ENCODE measurements at regions not wholly inside any gene's neighbourhood (a gene's known extent, or its start where the extent isn't known, plus 50 kb on each side); places are given as distances from the start of the nearest gene placed in this dataset.

DNA sequence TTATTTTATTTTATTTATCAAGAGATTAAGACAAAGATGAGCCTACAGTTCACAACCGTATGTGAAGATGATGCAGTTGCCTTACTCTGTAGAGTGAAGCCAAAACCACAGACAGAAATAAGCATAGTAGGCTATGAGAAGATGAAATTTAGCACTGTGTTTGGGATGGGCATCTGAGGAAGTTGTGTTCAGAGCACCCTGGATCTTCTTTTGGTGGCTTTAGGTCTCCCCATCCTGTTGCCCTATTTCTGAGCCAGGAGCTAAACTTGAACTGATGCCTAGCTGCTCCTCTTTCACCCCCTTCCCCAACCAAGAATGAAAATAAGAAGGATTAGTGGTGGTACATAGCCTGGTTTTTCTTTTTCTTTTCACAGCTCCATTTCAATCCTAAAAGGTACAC, 328.1 kb upstream of the TBL1XR1 start:
- no peaks in the 10 kb centered on the region for H3K27me3 ChIP-seq
- 94 to 99% (median 97%) methylated on average over 1 of the region's 1 CpG for WGBS, 4 donors
- no peak for ATAC-seq
- no peak for DNase-seq
- H3K27ac ChIP-seq: no peak overlapping the region
- H3K9me3 ChIP-seq: no peaks in the 10 kb centered on the region
- TF ChIP-seq, protein P1, sequence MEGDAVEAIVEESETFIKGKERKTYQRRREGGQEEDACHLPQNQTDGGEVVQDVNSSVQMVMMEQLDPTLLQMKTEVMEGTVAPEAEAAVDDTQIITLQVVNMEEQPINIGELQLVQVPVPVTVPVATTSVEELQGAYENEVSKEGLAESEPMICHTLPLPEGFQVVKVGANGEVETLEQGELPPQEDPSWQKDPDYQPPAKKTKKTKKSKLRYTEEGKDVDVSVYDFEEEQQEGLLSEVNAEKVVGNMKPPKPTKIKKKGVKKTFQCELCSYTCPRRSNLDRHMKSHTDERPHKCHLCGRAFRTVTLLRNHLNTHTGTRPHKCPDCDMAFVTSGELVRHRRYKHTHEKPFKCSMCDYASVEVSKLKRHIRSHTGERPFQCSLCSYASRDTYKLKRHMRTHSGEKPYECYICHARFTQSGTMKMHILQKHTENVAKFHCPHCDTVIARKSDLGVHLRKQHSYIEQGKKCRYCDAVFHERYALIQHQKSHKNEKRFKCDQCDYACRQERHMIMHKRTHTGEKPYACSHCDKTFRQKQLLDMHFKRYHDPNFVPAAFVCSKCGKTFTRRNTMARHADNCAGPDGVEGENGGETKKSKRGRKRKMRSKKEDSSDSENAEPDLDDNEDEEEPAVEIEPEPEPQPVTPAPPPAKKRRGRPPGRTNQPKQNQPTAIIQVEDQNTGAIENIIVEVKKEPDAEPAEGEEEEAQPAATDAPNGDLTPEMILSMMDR (IDR thresholded peaks at IDR 0.05): no peak
- TF ChIP-seq POLR2A (IDR thresholded peaks at IDR 0.05): no peak
- intact Hi-C loops (cut with DNase I): loop anchor here in 1 of 10 donors (5.0 kb wide), 1 partner anchor 67 kb away; no protein-coding TSS in a partner anchor
- no peak overlapping the region for H3K4me3 ChIP-seq
- peaks cover 0 to 15% (median 0%) of the 10 kb centered on the region in 12 donors for H3K4me1 ChIP-seq
- H3K36me3 ChIP-seq: no peaks in the 10 kb centered on the region

DNA sequence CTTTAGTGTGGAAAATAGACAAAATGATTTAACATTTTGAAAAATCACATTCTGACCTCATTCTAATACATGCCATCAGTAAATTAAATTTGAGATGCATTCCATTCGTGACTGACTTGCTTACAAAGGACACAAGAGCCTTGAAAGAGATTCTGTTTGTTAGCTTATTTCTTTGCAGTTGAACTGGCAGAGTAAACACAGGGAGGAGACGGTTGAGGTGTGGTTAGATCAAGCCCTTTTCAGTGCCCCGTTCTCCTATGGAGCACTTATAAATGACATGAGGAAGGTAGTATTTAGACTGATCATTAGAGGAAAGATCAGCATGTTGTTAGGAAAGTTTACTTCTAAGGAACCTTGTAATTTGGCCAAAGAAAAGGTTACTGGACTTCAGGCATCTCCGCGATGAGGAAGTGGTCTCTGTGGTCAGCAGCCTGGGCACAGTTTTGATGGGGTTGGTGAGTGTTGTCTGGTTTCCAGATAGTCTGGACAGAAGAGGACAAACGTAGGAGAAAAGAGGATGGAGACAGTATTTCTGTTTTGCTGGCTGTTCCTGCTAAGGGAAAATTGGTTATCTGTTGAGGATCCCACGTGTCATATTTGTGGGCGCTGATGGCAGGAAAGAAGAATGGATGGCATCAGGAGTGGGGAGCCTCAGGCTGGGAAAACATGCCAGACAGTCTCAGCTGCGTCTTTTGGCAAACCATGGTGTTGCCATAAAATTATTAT, 328.9 kb upstream of the TBL1XR1 start:
- Histone ChIP-seq H3K9me3 (no peaks in the 10 kb centered on the region), H3K4me1 (peaks cover 0 to 17% (median 0%) of the 10 kb centered on the region in 12 donors), H3K4me3 (no peak overlapping the region), H3K27me3 (no peaks in the 10 kb centered on the region), H3K36me3 (no peaks in the 10 kb centered on the region), H3K27ac (no peak overlapping the region)
- TF ChIP-seq, protein P1 (IDR thresholded peaks at IDR 0.05): no peak
- TF ChIP-seq POLR2A (IDR thresholded peaks at IDR 0.05): no peak
- intact Hi-C loops (cut with DNase I): loop anchor here in 1 of 10 donors (5.0 kb wide), 1 partner anchor 66 kb away; no protein-coding TSS in a partner anchor
- 89 to 95% (median 90%) methylated on average over 9 of the region's 9 CpGs for WGBS, 4 donors
- ATAC-seq: no peak
- DNase-seq: no peak

DNA sequence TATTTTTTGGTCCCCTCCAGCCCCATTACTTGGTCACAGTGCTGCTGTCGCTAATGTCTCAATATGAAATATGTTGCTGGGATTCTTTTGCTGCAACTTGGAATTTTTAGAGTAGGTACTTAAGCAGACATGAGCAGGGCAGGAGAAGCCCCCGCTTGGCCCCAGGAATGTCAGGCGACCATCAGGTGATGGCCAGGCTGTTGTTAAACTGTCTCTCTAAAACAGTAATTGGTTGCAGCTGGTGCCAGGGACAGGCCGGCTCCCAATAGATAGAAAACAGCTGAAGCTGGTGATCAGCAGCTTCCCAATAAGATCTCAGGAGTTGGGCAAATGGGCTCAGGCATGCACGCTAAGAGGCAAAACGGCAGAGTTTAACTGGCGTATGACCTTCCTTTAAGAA, 329.9 kb upstream of the TBL1XR1 start:
- ATAC-seq: no peak
- intact Hi-C loops (cut with DNase I): loop anchor here in 1 of 10 donors (5.0 kb wide), 1 partner anchor 65 kb away; no protein-coding TSS in a partner anchor
- no peak overlapping the region for H3K4me3 ChIP-seq
- DNase-seq: no peak
- H3K9me3 ChIP-seq: no peaks in the 10 kb centered on the region
- H3K4me1 ChIP-seq: peaks cover 0 to 20% (median 0%) of the 10 kb centered on the region in 12 donors
- no peaks in the 10 kb centered on the region for H3K36me3 ChIP-seq
- 95 to 97% (median 96%) methylated on average over 7 of the region's 7 CpGs for WGBS, 4 donors
- no peak for TF ChIP-seq POLR2A (IDR thresholded peaks at IDR 0.05)
- TF ChIP-seq, protein P1 (IDR thresholded peaks at IDR 0.05): no peak
- no peaks in the 10 kb centered on the region for H3K27me3 ChIP-seq
- no peak overlapping the region for H3K27ac ChIP-seq

DNA sequence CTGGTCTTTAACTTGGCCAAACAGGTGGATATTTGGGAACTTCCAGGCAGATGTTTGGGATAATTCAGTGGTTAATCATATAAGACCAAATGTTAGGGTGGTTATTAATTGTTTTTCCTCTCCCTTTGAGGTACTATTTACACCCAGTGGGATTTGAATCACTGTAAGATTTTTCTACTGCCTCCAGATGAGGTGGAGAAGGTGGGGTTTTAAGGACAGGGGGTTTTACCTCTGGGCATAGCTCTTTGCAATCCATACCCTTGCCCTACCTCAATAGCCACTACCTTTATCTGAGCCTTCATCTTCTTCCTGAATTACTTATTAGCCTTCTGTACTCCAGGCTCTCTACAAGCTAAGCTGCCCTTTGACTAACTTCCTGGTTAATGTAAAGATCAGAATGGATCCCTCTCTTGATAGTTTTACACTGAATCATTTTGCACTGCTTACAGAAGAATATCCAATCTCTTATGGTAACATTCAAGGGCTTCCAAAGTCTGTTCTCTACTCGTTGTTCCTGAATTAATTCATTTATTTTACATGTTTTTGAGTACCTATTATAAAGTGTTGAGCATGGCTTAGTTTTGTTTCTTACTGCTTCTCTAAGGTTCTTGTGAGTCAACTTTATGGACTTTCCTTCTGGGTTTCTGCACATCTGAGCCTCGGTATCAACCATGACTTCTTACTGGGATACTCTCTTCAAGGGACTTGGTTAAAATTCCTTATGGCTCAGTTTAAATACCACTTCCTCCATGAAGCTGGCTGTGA, 331.2 kb upstream of the TBL1XR1 start:
- no peaks in the 10 kb centered on the region for H3K36me3 ChIP-seq
- H3K4me3 ChIP-seq: no peak overlapping the region
- intact Hi-C loops (cut with DNase I): loop anchor here in 1 of 10 donors (5.0 kb wide), 1 partner anchor 64 kb away; no protein-coding TSS in a partner anchor
- ATAC-seq: no peak
- TF ChIP-seq, protein P1 (IDR thresholded peaks at IDR 0.05): no peak
- no peak for TF ChIP-seq POLR2A (IDR thresholded peaks at IDR 0.05)
- no peaks in the 10 kb centered on the region for H3K9me3 ChIP-seq
- H3K4me1 ChIP-seq: peaks cover 0 to 20% (median 0%) of the 10 kb centered on the region in 12 donors
- DNase-seq: no peak
- WGBS, 4 donors: 90 to 94% (median 91%) methylated on average over 2 of the region's 2 CpGs
- H3K27ac ChIP-seq: no peak overlapping the region
- H3K27me3 ChIP-seq: no peaks in the 10 kb centered on the region

Data from heart left ventricle (tissue), 16 donors.